RWPE1 (cell line): ENCODE measurements at regions not wholly inside any gene's neighbourhood (a gene's known extent, or its start where the extent isn't known, plus 50 kb on each side); places are given as distances from the start of the nearest gene placed in this dataset.

ENCODE experiments used
- CTCF ChIA-PET: fragments of 350-600 bp; sonication (Branson Sonifier 250); formaldehyde crosslinking; extraction: SDS; loops from one replicate; lab custom pipeline; 2021; lab: Yijun Ruan, JAX
- POLR2A ChIA-PET: fragments of 400-600 bp; formaldehyde crosslinking; extraction: SDS; loops from one replicate; lab custom pipeline; 2020; ENCODE audit warnings: antibody characterized with exemption; ENCODE audit not compliant: low non-redundant PET; lab: Yijun Ruan, JAX
- DNase-seq: peaks from one replicate; pipeline ENCODE4 v3.0.0; 2012; ENCODE audit warnings: low spot score
- H3K27ac ChIP-seq: fragments of 450-650 bp; 2 replicates; pipeline ENCODE4 v1.5.1; 2017
- TF ChIP-seq, protein P1 (sequence below): fragments of 450-650 bp; conservative IDR thresholded peaks from 2 replicates; pipeline ENCODE4 v1.5.1; 2017; ENCODE audit warnings: low read depth, mild to moderate bottlenecking

DNA sequence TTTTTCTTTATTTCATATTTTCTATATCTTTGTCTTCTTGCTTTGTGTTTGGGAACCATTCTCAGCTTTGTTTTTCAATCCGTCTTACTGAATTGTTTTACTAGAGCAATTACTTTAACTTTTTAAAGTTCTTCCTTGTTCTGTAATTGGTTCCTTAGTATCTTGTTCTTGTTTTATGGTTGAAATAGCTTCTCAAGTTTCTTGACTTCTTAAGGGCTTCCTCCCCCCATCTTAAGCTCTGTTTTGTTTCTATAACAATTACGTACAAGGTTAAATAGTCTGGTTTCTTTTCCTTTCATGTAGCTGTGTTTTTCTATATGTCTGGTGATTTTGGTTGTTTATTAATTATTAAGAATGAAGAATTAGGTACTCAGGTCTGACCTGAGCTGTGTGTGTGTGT lies 158.0 kb downstream of the SDHAF3 start:
- no peak for DNase-seq
- CTCF ChIA-PET = interaction anchor here (0.7 to 1.3 kb wide), 2 partner anchors 18 to 40 kb away, joined by 3 to 5 read pairs; no protein-coding TSS in a partner anchor
- TF ChIP-seq, protein P1, sequence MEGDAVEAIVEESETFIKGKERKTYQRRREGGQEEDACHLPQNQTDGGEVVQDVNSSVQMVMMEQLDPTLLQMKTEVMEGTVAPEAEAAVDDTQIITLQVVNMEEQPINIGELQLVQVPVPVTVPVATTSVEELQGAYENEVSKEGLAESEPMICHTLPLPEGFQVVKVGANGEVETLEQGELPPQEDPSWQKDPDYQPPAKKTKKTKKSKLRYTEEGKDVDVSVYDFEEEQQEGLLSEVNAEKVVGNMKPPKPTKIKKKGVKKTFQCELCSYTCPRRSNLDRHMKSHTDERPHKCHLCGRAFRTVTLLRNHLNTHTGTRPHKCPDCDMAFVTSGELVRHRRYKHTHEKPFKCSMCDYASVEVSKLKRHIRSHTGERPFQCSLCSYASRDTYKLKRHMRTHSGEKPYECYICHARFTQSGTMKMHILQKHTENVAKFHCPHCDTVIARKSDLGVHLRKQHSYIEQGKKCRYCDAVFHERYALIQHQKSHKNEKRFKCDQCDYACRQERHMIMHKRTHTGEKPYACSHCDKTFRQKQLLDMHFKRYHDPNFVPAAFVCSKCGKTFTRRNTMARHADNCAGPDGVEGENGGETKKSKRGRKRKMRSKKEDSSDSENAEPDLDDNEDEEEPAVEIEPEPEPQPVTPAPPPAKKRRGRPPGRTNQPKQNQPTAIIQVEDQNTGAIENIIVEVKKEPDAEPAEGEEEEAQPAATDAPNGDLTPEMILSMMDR = no peak
- POLR2A ChIA-PET = no interaction called here
- H3K27ac ChIP-seq = no peak overlapping the region

DNA sequence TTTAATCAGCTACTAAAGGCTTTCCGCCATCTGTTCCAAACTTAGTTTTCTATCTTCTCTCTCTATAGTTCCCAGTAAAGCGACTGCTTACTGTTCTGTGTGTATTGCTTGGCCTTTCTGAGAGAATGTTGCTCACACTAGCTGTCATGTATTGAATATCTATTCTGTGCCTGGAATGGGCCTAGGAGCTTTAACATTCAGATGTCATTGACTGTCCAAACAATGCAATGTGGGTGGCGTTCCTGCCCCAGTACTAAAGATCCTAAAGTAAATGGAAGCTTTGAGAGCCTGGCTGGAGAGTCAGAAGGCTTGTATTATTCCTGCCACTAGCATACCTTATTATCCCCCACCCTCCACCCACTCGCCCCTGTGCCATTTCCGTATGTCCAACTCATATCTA lies 163.5 kb downstream of the SDHAF3 start:
- CTCF ChIA-PET = interaction anchor here (0.6 kb wide), 1 partner anchor 164 kb away, joined by 3 read pairs; the partner anchor contains the start of gene SDHAF3
- no peak overlapping the region for H3K27ac ChIP-seq
- TF ChIP-seq, protein P1 = no peak
- no peak for DNase-seq
- POLR2A ChIA-PET = no interaction called here

DNA sequence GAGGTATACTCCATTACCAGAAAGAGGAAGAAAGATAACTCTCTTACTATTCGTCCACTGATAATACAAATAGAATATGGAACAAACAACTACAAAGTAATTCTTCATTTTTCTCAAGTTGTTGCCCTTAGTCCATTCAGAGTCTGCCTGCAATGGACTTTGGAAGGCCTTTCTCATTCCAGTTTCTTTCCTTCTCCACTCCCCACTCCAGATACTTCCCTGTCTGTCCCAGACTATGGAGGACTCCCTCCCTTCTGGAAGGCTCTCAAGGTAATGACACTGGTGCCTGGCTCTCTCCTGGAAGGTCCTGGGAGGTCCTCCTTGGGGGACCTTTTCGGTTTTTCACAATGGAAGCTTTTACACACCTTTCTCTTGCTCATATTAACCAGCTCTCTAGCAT lies 167.8 kb downstream of the SDHAF3 start:
- TF ChIP-seq, protein P1 = no peak
- ChIA-PET POLR2A (no interaction called here), CTCF (no interaction called here)
- no peak overlapping the region for H3K27ac ChIP-seq
- DNase-seq = no peak

DNA sequence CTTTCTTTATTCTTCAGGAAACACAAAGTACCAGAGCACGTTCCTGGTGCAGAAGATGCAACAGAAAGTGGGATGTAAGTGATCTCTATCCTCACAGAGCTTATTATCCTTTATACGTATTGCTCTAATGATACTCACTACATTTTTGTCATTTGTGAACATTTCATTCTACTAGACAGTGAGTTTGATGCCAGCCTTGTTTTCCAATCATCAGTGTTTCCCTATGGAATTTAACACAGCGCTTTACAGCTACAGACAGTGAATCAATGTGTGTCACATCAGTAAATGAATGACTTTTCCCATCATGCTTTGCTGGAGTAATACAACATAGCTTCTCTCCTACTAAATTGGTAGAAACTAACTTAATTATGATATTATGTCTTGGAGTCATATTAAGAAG lies 175.5 kb downstream of the SDHAF3 start:
- TF ChIP-seq, protein P1 = no peak
- POLR2A ChIA-PET = no interaction called here
- H3K27ac ChIP-seq = no peak overlapping the region
- CTCF ChIA-PET = no interaction called here
- DNase-seq = no peak

DNA sequence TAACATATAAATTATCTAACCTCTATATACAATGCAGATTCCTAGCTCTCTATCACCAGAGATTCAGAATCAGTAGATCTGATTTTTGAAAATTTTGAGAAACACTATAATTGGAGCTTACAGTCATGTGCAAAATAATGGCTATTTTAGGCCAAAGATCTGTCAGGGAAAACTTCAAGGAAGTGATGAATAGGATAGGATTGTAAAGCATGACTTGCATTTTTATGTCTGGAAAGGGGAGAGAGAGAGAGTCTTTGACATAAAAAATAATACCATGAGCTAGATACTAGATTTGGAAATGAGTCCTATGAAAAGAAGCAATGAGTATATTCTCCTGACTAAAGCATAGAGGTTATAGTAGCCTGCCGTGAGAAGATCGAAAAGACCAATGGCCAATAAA lies 181.1 kb downstream of the SDHAF3 start:
- DNase-seq = no peak
- TF ChIP-seq, protein P1 = no peak
- CTCF ChIA-PET = interaction anchor here (0.7 kb wide), 1 partner anchor 81 kb away, joined by 4 read pairs; no protein-coding TSS in a partner anchor
- H3K27ac ChIP-seq = no peak overlapping the region
- POLR2A ChIA-PET = no interaction called here

DNA sequence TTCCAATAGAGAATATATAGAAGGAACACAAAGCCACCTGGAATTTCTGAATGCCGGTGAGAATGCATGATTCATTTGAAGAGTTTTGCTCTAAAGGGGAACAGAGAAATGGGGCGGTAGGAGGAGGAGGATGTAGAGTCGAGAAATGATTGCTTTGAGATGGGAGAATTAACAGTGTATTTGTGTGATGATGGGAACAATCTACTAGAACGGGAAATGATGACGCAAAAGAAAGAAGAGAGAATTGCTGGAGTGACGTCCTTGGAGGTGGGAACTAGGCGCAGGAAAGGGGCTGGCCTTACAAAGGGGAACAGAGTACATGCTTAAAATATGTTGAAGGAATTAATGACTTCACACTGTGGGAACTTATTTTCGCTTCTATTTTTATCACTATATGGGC lies 188.1 kb downstream of the SDHAF3 start:
- no peak overlapping the region for H3K27ac ChIP-seq
- TF ChIP-seq, protein P1 = no peak
- ChIA-PET POLR2A (no interaction called here), CTCF (no interaction called here)
- DNase-seq = no peak
